ENCODE measurements at regions not wholly inside any gene's neighbourhood (a gene's known extent, or its start where the extent isn't known, plus 50 kb on each side); places are given as distances from the start of the nearest gene placed in this dataset.

DNA sequence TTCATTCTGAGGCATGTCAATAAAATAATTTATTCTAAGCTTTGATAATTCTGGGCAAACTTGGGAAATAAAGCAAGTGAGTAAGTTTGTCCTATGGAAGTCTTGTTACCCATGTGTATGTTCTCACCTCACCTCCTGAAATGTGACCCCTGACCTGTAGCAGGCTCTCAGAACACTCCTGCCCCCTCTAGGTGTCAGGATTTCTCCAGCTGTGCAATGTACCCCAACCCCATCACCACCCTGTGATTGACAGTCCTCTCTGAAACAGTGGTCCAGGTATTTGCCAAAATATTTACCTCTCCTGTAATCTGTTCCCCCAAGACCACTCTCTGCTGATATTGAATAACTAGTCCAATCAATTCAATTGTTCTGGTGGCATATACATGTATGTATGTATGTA, 122.6 kb upstream of the PTER start:
- no peak overlapping the region for H3K27ac ChIP-seq

GRCh38 chr10:16316733-16317390, 119.9 kb upstream of the PTER start:
- no peak overlapping the region for H3K27ac ChIP-seq
- no peak for TF ChIP-seq CTCF (conservative IDR thresholded peaks at IDR 0.05)

More for the DNA sequence above, 122.6 kb upstream of the PTER start:
- TF ChIP-seq CTCF (conservative IDR thresholded peaks at IDR 0.05), result no peak

- no peak overlapping the region for H3K27ac ChIP-seq
- no peak for TF ChIP-seq CTCF (conservative IDR thresholded peaks at IDR 0.05)
Measured at GRCh38 chr10:16341637-16342036, 95.2 kb upstream of the PTER start.

DNA sequence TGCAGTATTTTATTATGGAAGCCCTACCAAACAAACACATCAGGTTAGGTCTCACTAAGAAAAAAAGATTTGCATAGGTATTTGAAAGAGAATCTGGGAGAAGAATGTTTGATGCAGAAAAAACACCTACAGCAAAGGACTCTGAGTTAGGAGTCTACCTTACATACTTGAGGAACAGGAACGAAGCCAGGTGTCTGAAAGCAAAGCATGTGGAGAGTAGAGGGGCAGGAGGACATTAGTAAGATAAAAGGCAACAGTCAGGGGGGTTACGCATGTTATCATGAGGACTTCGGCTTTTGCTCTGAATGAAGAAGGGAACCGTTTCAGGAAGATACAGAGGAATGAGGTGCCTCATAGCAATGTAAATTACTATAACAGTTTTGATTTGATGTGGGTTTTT, 87.9 kb upstream of the PTER start:
- no peak for TF ChIP-seq CTCF (conservative IDR thresholded peaks at IDR 0.05)
- H3K27ac ChIP-seq, result no peak overlapping the region

GRCh38 chr10:16352146-16352545, 84.7 kb upstream of the PTER start:
- no peak for TF ChIP-seq CTCF (conservative IDR thresholded peaks at IDR 0.05)
- H3K27ac ChIP-seq, result no peak overlapping the region

GRCh38 chr10:16360001-16360400, 76.8 kb upstream of the PTER start:
- TF ChIP-seq CTCF (conservative IDR thresholded peaks at IDR 0.05), result no peak

GRCh38 chr10:16360425-16360824, 76.4 kb upstream of the PTER start:
- no peak overlapping the region for H3K27ac ChIP-seq
- TF ChIP-seq CTCF (conservative IDR thresholded peaks at IDR 0.05), result no peak

More at GRCh38 chr10:16360001-16360400, 76.8 kb upstream of the PTER start:
- no peak overlapping the region for H3K27ac ChIP-seq
